HepG2 (cell line): ENCODE measurements at regions not wholly inside any gene's neighbourhood (a gene's known extent, or its start where the extent isn't known, plus 50 kb on each side); places are given as distances from the start of the nearest gene placed in this dataset.

ENCODE experiments used
- CBX5 ChIP-seq: sonication (generic); formaldehyde crosslinking; IDR thresholded peaks from 2 replicates; pipeline ENCODE4 v1.4.0; 2020; ENCODE audit warnings: missing genetic modification reagents, borderline replicate concordance
- CEBPB ChIP-seq: IDR thresholded peaks from 2 replicates; pipeline ENCODE4 v1.6.1; 2011; ENCODE audit warnings: low read depth, low read length, improper control_type of control experiment, borderline replicate concordance
- FOSL2 ChIP-seq: sonication (generic); formaldehyde crosslinking; IDR thresholded peaks from 2 replicates; pipeline ENCODE4 v1.4.0; 2020; ENCODE audit warnings: missing genetic modification reagents
- HOXA5 ChIP-seq: sonication (generic); formaldehyde crosslinking; IDR thresholded peaks from 2 replicates; pipeline ENCODE4 v1.4.0; 2020; ENCODE audit warnings: missing genetic modification reagents
- MED1 ChIP-seq: sonication (generic); formaldehyde crosslinking; IDR thresholded peaks from 2 replicates; pipeline ENCODE4 v1.4.0; 2020; ENCODE audit warnings: missing genetic modification reagents
- MXI1 ChIP-seq: IDR thresholded peaks from 3 replicates; pipeline ENCODE4 v1.6.1; 2012; ENCODE audit warnings: low read depth, low read length, inconsistent platforms, borderline replicate concordance
- POLR2AphosphoS5 ChIP-seq: IDR thresholded peaks from 2 replicates; pipeline ENCODE4 v1.6.1; 2012; ENCODE audit warnings: low read depth, low read length
- RERE ChIP-seq: IDR thresholded peaks from 2 replicates; pipeline ENCODE4 v1.6.1; 2016; ENCODE audit warnings: low read depth, missing genetic modification reagents, missing compliant biosample characterization
- ZBTB2 ChIP-seq: sonication (generic); formaldehyde crosslinking; IDR thresholded peaks from 2 replicates; pipeline ENCODE4 v1.8.0; 2022; ENCODE audit warnings: low read depth, missing genetic modification reagents
- ZBTB44 ChIP-seq: sonication (generic); formaldehyde crosslinking; IDR thresholded peaks from 2 replicates; pipeline ENCODE4 v1.4.0; 2020; ENCODE audit warnings: missing genetic modification reagents
- ZNF251 ChIP-seq: sonication (generic); formaldehyde crosslinking; IDR thresholded peaks from 2 replicates; pipeline ENCODE4 v1.9.0; 2021; ENCODE audit warnings: mild to moderate bottlenecking, missing genetic modification reagents
- ZNF510 ChIP-seq: sonication (generic); formaldehyde crosslinking; IDR thresholded peaks from 2 replicates; pipeline ENCODE4 v1.4.0; 2020; ENCODE audit warnings: low read depth, mild to moderate bottlenecking, missing genetic modification reagents

- TF ChIP-seq FOSL2 (CRISPR knock-in tag) (no peak), ZBTB44 (no peak), MXI1 (no peak), RERE (CRISPR knock-in tag) (no peak), ZNF251 (CRISPR knock-in tag) (no peak), CEBPB (no peak), HOXA5 (CRISPR knock-in tag) (no peak), MED1 (CRISPR knock-in tag) (no peak), POLR2AphosphoS5 (no peak), ZNF510 (CRISPR knock-in tag) (no peak), ZBTB2 (CRISPR knock-in tag) (no peak), CBX5 (CRISPR knock-in tag) (no peak)
These were observed 268.3 kb upstream of the SASH1 start for GRCh38 chr6:148074291-148074690.
